ENCODE measurements at regions not wholly inside any gene's neighbourhood (a gene's known extent, or its start where the extent isn't known, plus 50 kb on each side); places are given as distances from the start of the nearest gene placed in this dataset.

DNA sequence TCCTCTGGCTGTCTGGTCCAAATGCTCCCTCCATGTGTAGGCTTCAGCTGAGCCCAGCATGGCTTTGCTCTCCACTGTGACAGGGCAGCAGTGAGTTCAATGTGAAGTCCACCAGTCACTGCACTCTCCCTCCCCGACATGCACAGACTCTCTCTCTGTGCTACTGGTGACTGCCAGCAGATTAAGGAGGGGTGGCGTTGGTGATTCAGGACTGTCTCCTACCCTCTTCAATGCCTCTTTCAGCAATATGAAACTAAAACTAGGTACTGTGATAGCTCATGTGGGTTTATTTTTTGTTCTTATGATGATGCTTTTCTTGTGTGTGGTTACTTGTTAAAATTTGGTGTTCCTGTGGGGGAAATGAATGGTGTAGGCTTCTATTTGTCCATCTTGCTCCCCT, 201.0 kb upstream of the RBMS1 start:
- no peak for DNase-seq (ENCODE audit: low read depth)
- TF ChIP-seq, protein P1, sequence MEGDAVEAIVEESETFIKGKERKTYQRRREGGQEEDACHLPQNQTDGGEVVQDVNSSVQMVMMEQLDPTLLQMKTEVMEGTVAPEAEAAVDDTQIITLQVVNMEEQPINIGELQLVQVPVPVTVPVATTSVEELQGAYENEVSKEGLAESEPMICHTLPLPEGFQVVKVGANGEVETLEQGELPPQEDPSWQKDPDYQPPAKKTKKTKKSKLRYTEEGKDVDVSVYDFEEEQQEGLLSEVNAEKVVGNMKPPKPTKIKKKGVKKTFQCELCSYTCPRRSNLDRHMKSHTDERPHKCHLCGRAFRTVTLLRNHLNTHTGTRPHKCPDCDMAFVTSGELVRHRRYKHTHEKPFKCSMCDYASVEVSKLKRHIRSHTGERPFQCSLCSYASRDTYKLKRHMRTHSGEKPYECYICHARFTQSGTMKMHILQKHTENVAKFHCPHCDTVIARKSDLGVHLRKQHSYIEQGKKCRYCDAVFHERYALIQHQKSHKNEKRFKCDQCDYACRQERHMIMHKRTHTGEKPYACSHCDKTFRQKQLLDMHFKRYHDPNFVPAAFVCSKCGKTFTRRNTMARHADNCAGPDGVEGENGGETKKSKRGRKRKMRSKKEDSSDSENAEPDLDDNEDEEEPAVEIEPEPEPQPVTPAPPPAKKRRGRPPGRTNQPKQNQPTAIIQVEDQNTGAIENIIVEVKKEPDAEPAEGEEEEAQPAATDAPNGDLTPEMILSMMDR (IDR thresholded peaks at IDR 0.05; ENCODE audit: low read depth, low read length, missing control alignments) = no peak
- in situ Hi-C loops (cut with HindIII; ENCODE audit: low sequenced_read_pairs) = no loop called here
- H3K4me3 ChIP-seq (ENCODE audit: low read depth, low read length) = no peak overlapping the region

DNA sequence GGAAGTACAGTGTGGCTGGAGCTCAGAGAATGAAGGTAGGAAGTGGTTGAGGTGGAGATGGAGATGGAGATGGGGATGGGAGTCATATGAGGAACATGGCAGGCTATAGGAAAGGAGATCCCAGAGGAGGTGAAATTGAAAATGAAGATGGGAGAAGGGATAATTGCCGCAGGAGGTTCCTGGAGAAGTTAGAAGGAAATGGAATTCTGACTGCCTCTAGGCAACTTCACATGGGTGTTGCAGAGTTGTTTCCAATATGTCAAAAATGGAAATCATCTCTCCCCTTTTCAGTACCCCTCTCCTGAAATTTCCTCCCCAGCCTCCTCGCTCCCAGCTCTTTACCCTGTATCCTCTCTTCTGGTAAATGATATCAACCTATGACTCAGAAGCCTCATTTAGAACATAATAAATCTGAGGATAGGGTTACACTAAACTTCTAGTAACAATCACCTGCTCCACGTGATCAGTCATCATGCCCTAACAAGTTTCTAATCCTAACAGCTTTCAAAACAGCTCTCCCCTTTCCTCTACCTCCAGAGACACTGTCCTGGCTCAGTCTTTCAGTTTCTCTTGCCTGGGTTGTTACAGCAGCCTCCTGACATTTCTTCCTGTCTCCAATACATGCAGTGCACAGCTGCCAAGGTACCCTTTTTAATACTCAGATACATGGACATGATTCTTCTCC, 201.9 kb upstream of the RBMS1 start:
- in situ Hi-C loops (cut with HindIII; ENCODE audit: low sequenced_read_pairs) = no loop called here
- H3K4me3 ChIP-seq (ENCODE audit: low read depth, low read length) = no peak overlapping the region

DNA sequence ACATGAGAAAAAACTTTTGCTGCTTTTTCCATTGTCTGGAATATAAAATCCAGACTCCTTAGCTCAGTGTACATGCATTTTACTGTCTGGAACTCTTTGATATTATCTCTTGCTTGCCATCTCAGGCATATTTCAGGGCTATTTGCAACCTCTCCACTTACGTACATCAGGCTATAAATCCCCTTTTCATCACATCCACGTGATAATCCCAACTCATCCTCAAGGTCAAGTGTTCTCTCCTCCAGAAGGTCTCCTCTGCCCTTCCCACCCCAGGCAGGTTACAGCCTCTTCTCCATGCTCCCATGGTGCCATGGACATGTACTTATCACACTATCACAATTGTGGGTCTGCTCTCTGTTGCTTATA, 202.5 kb upstream of the RBMS1 start:
- TF ChIP-seq, protein P1 (IDR thresholded peaks at IDR 0.05; ENCODE audit: low read depth, low read length, missing control alignments) = no peak
- H3K4me3 ChIP-seq (ENCODE audit: low read depth, low read length) = no peak overlapping the region
- in situ Hi-C loops (cut with HindIII; ENCODE audit: low sequenced_read_pairs) = no loop called here
- no peak for DNase-seq (ENCODE audit: low read depth)

More for the DNA sequence above, 201.9 kb upstream of the RBMS1 start:
- no peak for DNase-seq (ENCODE audit: low read depth)
- TF ChIP-seq, protein P1 (IDR thresholded peaks at IDR 0.05; ENCODE audit: low read depth, low read length, missing control alignments) = no peak

DNA sequence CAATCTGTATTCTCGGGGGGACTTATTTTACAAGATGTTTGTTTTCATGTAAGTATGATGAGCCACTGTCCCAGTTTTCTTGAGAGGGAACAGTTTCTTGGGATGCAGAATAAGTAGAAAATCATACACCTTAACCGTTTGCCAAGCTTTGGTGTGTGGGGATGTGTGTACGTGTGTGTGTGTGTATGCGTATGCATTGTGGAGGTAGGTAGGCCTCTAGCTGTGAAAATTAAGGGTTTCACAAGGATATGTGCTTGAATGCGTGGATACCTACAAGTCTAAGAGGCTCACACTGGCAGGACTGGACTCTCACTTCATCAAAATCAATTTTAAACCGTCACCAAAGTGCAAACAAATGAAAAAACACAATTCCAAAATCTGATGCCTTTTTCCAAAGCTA, 204.2 kb upstream of the RBMS1 start:
- H3K4me3 ChIP-seq (ENCODE audit: low read depth, low read length) = no peak overlapping the region
- DNase-seq (ENCODE audit: low read depth) = no peak
- TF ChIP-seq, protein P1 (IDR thresholded peaks at IDR 0.05; ENCODE audit: low read depth, low read length, missing control alignments) = no peak
- in situ Hi-C loops (cut with HindIII; ENCODE audit: low sequenced_read_pairs) = no loop called here

DNA sequence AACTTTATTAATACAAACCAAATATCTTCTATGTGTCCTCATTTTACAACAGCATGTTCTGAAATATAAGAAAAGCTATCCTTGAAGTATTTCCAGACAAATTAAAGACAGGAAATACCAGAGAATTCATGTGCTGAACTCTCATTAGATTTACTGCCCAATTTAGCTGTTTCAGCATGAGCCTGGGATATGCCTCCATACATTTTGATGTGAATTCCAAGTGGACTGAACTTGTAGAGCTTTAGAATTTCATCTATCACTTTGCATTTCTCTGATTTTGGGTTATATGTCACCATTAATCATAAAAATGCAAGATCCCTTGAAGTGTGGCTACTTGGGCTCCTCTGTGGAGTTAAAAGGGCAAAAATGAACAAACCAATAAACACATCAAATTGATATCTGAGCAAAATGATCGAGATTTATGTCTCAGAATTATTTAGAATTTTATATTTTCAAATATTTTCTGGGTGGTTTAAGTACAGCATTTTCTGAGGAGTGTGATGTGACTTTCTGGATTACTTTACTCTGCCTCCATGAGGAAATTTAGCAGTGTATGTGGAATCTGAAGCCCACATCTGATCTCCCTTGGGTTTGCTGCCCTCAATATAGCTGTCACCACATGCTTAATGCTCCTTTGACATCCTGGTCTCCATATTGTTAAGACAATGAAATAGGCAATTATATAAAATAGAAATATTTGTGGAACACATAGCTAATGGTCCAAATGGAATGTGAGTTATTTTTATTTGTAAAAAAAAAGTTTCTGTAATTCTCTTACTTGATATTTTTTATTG, 206.6 kb upstream of the RBMS1 start:
- TF ChIP-seq, protein P1 (IDR thresholded peaks at IDR 0.05; ENCODE audit: low read depth, low read length, missing control alignments) = no peak
- no peak for DNase-seq (ENCODE audit: low read depth)
- in situ Hi-C loops (cut with HindIII; ENCODE audit: low sequenced_read_pairs) = no loop called here
- H3K4me3 ChIP-seq (ENCODE audit: low read depth, low read length) = no peak overlapping the region

DNA sequence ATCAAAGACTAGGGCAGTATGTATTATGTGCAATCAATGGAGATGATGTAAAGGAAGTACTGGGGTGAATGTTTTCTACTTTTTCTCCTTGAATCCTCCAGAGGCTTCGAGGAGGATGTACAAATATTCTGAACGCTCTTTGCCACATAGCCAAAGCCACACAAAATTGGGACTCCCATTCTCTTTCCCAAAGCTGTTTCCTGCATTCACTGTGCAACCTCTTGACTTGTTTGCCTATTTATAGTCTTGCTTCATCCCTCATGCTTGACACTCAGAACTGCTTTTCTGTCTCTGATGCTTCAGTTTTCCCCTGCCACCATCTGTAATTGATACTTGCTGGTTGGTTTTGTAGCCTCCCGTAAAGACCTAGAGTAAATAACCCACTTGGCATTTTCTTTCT, 208.2 kb upstream of the RBMS1 start:
- in situ Hi-C loops (cut with HindIII; ENCODE audit: low sequenced_read_pairs) = no loop called here
- DNase-seq (ENCODE audit: low read depth) = no peak
- TF ChIP-seq, protein P1 (IDR thresholded peaks at IDR 0.05; ENCODE audit: low read depth, low read length, missing control alignments) = no peak
- no peak overlapping the region for H3K4me3 ChIP-seq (ENCODE audit: low read depth, low read length)

Measured in astrocyte of the cerebellum (primary cell).